HEK293 (cell line): ENCODE measurements at regions not wholly inside any gene's neighbourhood (a gene's known extent, or its start where the extent isn't known, plus 50 kb on each side); places are given as distances from the start of the nearest gene placed in this dataset.
"Not testable (repeated sequence)": the region's sequence is repeated elsewhere in the genome, so short reads cannot be mapped to it uniquely, and the experiment has no call there.

Source experiments
- CTCF ChIA-PET: fragments of 350-600 bp; formaldehyde crosslinking; extraction: SDS; loops from one replicate; lab custom pipeline; 2021; ENCODE audit warnings: antibody characterized with exemption; lab: Yijun Ruan, JAX
- POLR2A ChIA-PET: fragments of 300-600 bp; formaldehyde crosslinking; extraction: SDS; loops from one replicate; lab custom pipeline; 2020; ENCODE audit warnings: antibody characterized with exemption, inconsistent platforms; lab: Yijun Ruan, JAX
- H3K27ac ChIP-seq: fragments of 200-500 bp; sonication (Bioruptor generic); 2 replicates; pipeline ENCODE4 v1.5.1; 2014; ENCODE audit warnings: low read depth, low read length, control low read depth, inconsistent platforms; ENCODE audit errors: extremely low read depth
- H3K36me3 ChIP-seq, 2 experiments: fragments of 200-500 bp in 1 of 2; sonication (Bioruptor generic) in 1 of 2; 1 replicate in 1 of 2; 2 replicates in 1 of 2; pipeline ENCODE4 v1.5.1; 2014 to 2017; ENCODE audit warnings: inconsistent platforms in 2 of 2, low read length in 2 of 2; ENCODE audit not compliant: control insufficient read depth in 2 of 2, insufficient read depth in 1 of 2
- H3K4me1 ChIP-seq: fragments of 200-500 bp; sonication (Bioruptor generic); 2 replicates; pipeline ENCODE4 v1.5.1; 2014; ENCODE audit warnings: mild to moderate bottlenecking, low read length, inconsistent platforms; ENCODE audit not compliant: control insufficient read depth, insufficient read depth
- H3K4me3 ChIP-seq: 2 replicates; pipeline ENCODE4 v1.5.1; 2011; ENCODE audit warnings: low read depth, mild to moderate bottlenecking, control low read depth, low read length, moderate library complexity
- H3K9me3 ChIP-seq: fragments of 200-500 bp; sonication (Bioruptor generic); 2 replicates; pipeline ENCODE4 v1.5.1; 2014; ENCODE audit warnings: low read depth, low read length, inconsistent platforms; ENCODE audit not compliant: control insufficient read depth, insufficient read depth
- BCL11B ChIP-seq: fragments of 450-650 bp; formaldehyde crosslinking; IDR thresholded peaks from 2 replicates; pipeline ENCODE4 v1.5.1; 2016; ENCODE audit warnings: low read depth, missing biosample characterization, missing genetic modification characterization
- FEZF1 ChIP-seq: fragments of 450-650 bp; formaldehyde crosslinking; IDR thresholded peaks from 2 replicates; pipeline ENCODE4 v1.5.1; 2016; ENCODE audit warnings: missing biosample characterization, missing genetic modification characterization
- KLF8 ChIP-seq: fragments of 450-650 bp; formaldehyde crosslinking; IDR thresholded peaks from 2 replicates; pipeline ENCODE4 v1.5.1; 2016; ENCODE audit warnings: missing biosample characterization, missing genetic modification characterization
- PRDM10 ChIP-seq: fragments of 450-650 bp; formaldehyde crosslinking; IDR thresholded peaks from 2 replicates; pipeline ENCODE4 v1.5.1; 2016; ENCODE audit warnings: missing biosample characterization, missing genetic modification characterization
- ZBTB7A ChIP-seq: fragments of 450-650 bp; formaldehyde crosslinking; IDR thresholded peaks from 2 replicates; pipeline ENCODE4 v1.5.1; 2016; ENCODE audit warnings: low read depth, missing biosample characterization, missing genetic modification characterization
- ZFP37 ChIP-seq: fragments of 450-650 bp; formaldehyde crosslinking; IDR thresholded peaks from 2 replicates; pipeline ENCODE4 v1.5.1; 2016; ENCODE audit warnings: missing biosample characterization, missing genetic modification characterization
- ZNF146 ChIP-seq: fragments of 450-650 bp; formaldehyde crosslinking; IDR thresholded peaks from 2 replicates; pipeline ENCODE4 v1.5.1; 2016; ENCODE audit warnings: missing biosample characterization, missing genetic modification characterization
- ZNF16 ChIP-seq: fragments of 450-650 bp; formaldehyde crosslinking; IDR thresholded peaks from 2 replicates; pipeline ENCODE4 v1.5.1; 2016; ENCODE audit warnings: low read depth, missing biosample characterization, missing genetic modification characterization
- ZNF174 ChIP-seq: fragments of 450-650 bp; formaldehyde crosslinking; IDR thresholded peaks from 2 replicates; pipeline ENCODE4 v1.5.0; 2017; ENCODE audit warnings: missing biosample characterization, mild to moderate bottlenecking, missing genetic modification characterization
- ZNF280D ChIP-seq: fragments of 450-650 bp; formaldehyde crosslinking; IDR thresholded peaks from 2 replicates; pipeline ENCODE4 v1.5.1; 2016; ENCODE audit warnings: missing biosample characterization, missing genetic modification characterization
- ZNF548 ChIP-seq: fragments of 450-650 bp; formaldehyde crosslinking; IDR thresholded peaks from 2 replicates; pipeline ENCODE4 v1.5.1; 2016; ENCODE audit warnings: missing biosample characterization, missing genetic modification characterization
- ZNF549 ChIP-seq: fragments of 450-650 bp; IDR thresholded peaks from 2 replicates; pipeline ENCODE4 v1.5.1; 2018; ENCODE audit warnings: missing biosample characterization, missing genetic modification characterization, mild to moderate bottlenecking, inconsistent platforms, moderate library complexity
- ZNF626 ChIP-seq: fragments of 450-650 bp; sonication (Bioruptor Pico); formaldehyde crosslinking; IDR thresholded peaks from 2 replicates; pipeline ENCODE4 v1.5.1; 2018; ENCODE audit warnings: missing biosample characterization, missing genetic modification characterization, inconsistent platforms
- ZNF658 ChIP-seq: fragments of 450-650 bp; formaldehyde crosslinking; IDR thresholded peaks from 2 replicates; pipeline ENCODE4; 2016; ENCODE audit warnings: missing biosample characterization, missing genetic modification characterization
- ZNF76 ChIP-seq: fragments of 450-650 bp; formaldehyde crosslinking; IDR thresholded peaks from 2 replicates; pipeline ENCODE4; 2016; ENCODE audit warnings: low read depth, missing biosample characterization, missing genetic modification characterization, borderline replicate concordance
- ZNF843 ChIP-seq: fragments of 450-650 bp; formaldehyde crosslinking; IDR thresholded peaks from 2 replicates; pipeline ENCODE4 v1.5.1; 2016; ENCODE audit warnings: missing biosample characterization, missing genetic modification characterization
- ZXDB ChIP-seq: fragments of 450-650 bp; formaldehyde crosslinking; IDR thresholded peaks from 2 replicates; pipeline ENCODE4 v1.5.1; 2016; ENCODE audit warnings: missing biosample characterization, missing genetic modification characterization

- Histone ChIP-seq H3K4me1 (peaks cover 7% of the 10 kb centered on the region), H3K36me3 (no peaks in the 10 kb centered on the region), H3K9me3 (no peaks in the 10 kb centered on the region), H3K27ac (no peak overlapping the region), H3K4me3 (no peak overlapping the region)
- ChIA-PET POLR2A (no interaction called here), CTCF (interaction anchor here (0.5 kb wide), 1 partner anchor 409 kb away, joined by 3 read pairs; no protein-coding TSS in a partner anchor)
- TF ChIP-seq ZBTB7A (tag by site-specific recombination): no peak
- no peak for TF ChIP-seq ZNF174
- no peak for TF ChIP-seq BCL11B (tag by site-specific recombination)
- TF ChIP-seq ZNF16 (tag by site-specific recombination): no peak
- no peak for TF ChIP-seq ZNF76
Observed at GRCh38 chr17:62309396-62309795, 71.0 kb upstream of the EFCAB3 start.

GRCh38 chr17:62307196-62307595 lies 73.2 kb upstream of the EFCAB3 start:
- Histone ChIP-seq H3K27ac (no peak overlapping the region), H3K4me3 (no peak overlapping the region), H3K9me3 (no peaks in the 10 kb centered on the region), H3K36me3 (no peaks in the 10 kb centered on the region), H3K4me1 (peaks cover 7% of the 10 kb centered on the region)
- POLR2A ChIA-PET: no interaction called here
- CTCF ChIA-PET: interaction anchor here (0.8 to 1.2 kb wide), 2 partner anchors 15 to 145 kb away, joined by 3 read pairs; no protein-coding TSS in a partner anchor
- TF ChIP-seq ZFP37 (tag by site-specific recombination) (no peak), PRDM10 (tag by site-specific recombination) (0 out of 2 replicates have a peak, but pooled peaks have one; percentile 17), FEZF1 (peak; percentile 71), KLF8 (tag by site-specific recombination) (no peak), ZXDB (tag by site-specific recombination) (peak; percentile 55), ZNF549 (tag by site-specific recombination) (peak; percentile 26; the same call in 1 of the 2 replicates)

- TF ChIP-seq ZNF626 (no peak), ZNF658 (tag by site-specific recombination) (no peak), ZNF548 (tag by site-specific recombination) (no peak)
- CTCF ChIA-PET: no interaction called here
Observed at GRCh38 chr17:62303476-62303875, 76.9 kb upstream of the EFCAB3 start.

GRCh38 chr17:62300697-62301096 lies 79.7 kb upstream of the EFCAB3 start:
- ChIA-PET CTCF (no interaction called here), POLR2A (no interaction called here)
- peak; percentile 91 for TF ChIP-seq ZNF146
- TF ChIP-seq ZNF843 (tag by site-specific recombination): no peak
- TF ChIP-seq ZNF280D (tag by site-specific recombination): 0 out of 2 replicates have a peak, but pooled peaks have one; percentile 76
- Histone ChIP-seq H3K4me1 (no peaks in the 10 kb centered on the region), H3K4me3 (no peak overlapping the region), H3K27ac (no peak overlapping the region), H3K36me3 (no peaks in the 10 kb centered on the region), H3K9me3 (no peaks in the 10 kb centered on the region)

More at GRCh38 chr17:62303476-62303875, 76.9 kb upstream of the EFCAB3 start:
- peaks cover 7% of the 10 kb centered on the region for H3K4me1 ChIP-seq
- H3K9me3 ChIP-seq: no peaks in the 10 kb centered on the region
- no peak overlapping the region for H3K4me3 ChIP-seq
- H3K27ac ChIP-seq: no peak overlapping the region
- POLR2A ChIA-PET: no interaction called here
- no peaks in the 10 kb centered on the region for H3K36me3 ChIP-seq

GRCh38 chr17:62275290-62275689 lies 105.1 kb upstream of the EFCAB3 start:
- H3K4me3 ChIP-seq, POLR2A ChIA-PET, CTCF ChIA-PET, H3K36me3 ChIP-seq, H3K27ac ChIP-seq, H3K9me3 ChIP-seq, H3K4me1 ChIP-seq: not testable (repeated sequence)

- H3K27ac ChIP-seq, H3K9me3 ChIP-seq, H3K36me3 ChIP-seq, CTCF ChIA-PET, POLR2A ChIA-PET, H3K4me1 ChIP-seq, H3K4me3 ChIP-seq: not testable (repeated sequence)
Observed at GRCh38 chr17:62268361-62268760, 112.0 kb upstream of the EFCAB3 start.
